Fibroblast of lung (primary cell): ENCODE measurements at regions not wholly inside any gene's neighbourhood (a gene's known extent, or its start where the extent isn't known, plus 50 kb on each side); places are given as distances from the start of the nearest gene placed in this dataset.
"Not testable (repeated sequence)": the region's sequence is repeated elsewhere in the genome, so short reads cannot be mapped to it uniquely, and the experiment has no call there.

Source experiments
- DNase-seq, 2 donors: peaks; one replicate each; pipeline versions ENCODE4 v3.0.0 to v3.0.0-alpha.2; 2010; ENCODE audit warnings: low read depth in 2 of 2
- H2AFZ ChIP-seq: 2 replicates; pipeline ENCODE4 v1.5.1; 2012; ENCODE audit warnings: low read length, control low read depth, inconsistent platforms
- H3K27ac ChIP-seq: 2 replicates; pipeline ENCODE4 v1.5.1; 2011; ENCODE audit warnings: low read length, control low read depth; ENCODE audit not compliant: insufficient read depth
- H3K27me3 ChIP-seq: 2 replicates; pipeline ENCODE4 v1.5.1; 2011; ENCODE audit warnings: mild to moderate bottlenecking, low read length; ENCODE audit not compliant: control insufficient read depth, insufficient read depth
- H3K36me3 ChIP-seq: 2 replicates; pipeline ENCODE4 v1.5.1; 2011; ENCODE audit warnings: low read length; ENCODE audit not compliant: control insufficient read depth, insufficient read depth
- H3K4me1 ChIP-seq: 2 replicates; pipeline ENCODE4 v1.5.1; 2011; ENCODE audit warnings: low read length; ENCODE audit not compliant: control insufficient read depth, insufficient read depth; ENCODE audit errors: extremely low read depth
- H3K4me2 ChIP-seq: 2 replicates; pipeline ENCODE4 v1.5.1; 2011; ENCODE audit warnings: low read length, control low read depth; ENCODE audit not compliant: insufficient read depth; ENCODE audit errors: extremely low read depth
- H3K4me3 ChIP-seq, 4 experiments: fragments of 200-600 bp in 1 of 4; sonication (generic) in 1 of 4; replicated peaks in 1 of 4; 2 replicates each; pipeline ENCODE4 v1.5.1; 2011 to 2016; ENCODE audit warnings: low read length in 4 of 4, low read depth in 3 of 4, mild to moderate bottlenecking in 3 of 4, control low read depth in 2 of 4, inconsistent platforms in 1 of 4, mixed read lengths in 1 of 4; ENCODE audit not compliant: insufficient read depth in 1 of 4; ENCODE audit errors: control extremely low read depth in 1 of 4
- H3K79me2 ChIP-seq: 2 replicates; pipeline ENCODE4 v1.5.1; 2012; ENCODE audit warnings: mild to moderate bottlenecking, low read length, inconsistent platforms; ENCODE audit not compliant: control insufficient read depth, insufficient read depth
- H3K9ac ChIP-seq: 2 replicates; pipeline ENCODE4 v1.5.1; 2011; ENCODE audit warnings: mild to moderate bottlenecking, low read length, control low read depth; ENCODE audit not compliant: insufficient read depth
- H3K9me3 ChIP-seq: 2 replicates; pipeline ENCODE4 v1.5.1; 2012; ENCODE audit warnings: low read depth, low read length; ENCODE audit not compliant: control insufficient read depth, insufficient read depth
- H4K20me1 ChIP-seq: 2 replicates; pipeline ENCODE4 v1.5.1; 2011; ENCODE audit warnings: low read length; ENCODE audit not compliant: control insufficient read depth, insufficient read depth; ENCODE audit errors: extremely low read depth
- CTCF ChIP-seq, 2 donors: IDR thresholded peaks in 1 of 2; conservative IDR thresholded peaks in 1 of 2; 1 replicate in 1 of 2; 2 replicates in 1 of 2; pipeline ENCODE4 v1.5.1; 2011 to 2012; ENCODE audit warnings: low read length in 2 of 2, control low read depth in 1 of 2, inconsistent platforms in 1 of 2, low read depth in 1 of 2, mild to moderate bottlenecking in 1 of 2
- EZH2 ChIP-seq: IDR thresholded peaks from 2 replicates; pipeline ENCODE4 v1.5.1; 2012; ENCODE audit warnings: low read length, control low read depth, mild to moderate bottlenecking; ENCODE audit errors: missing control alignments

- no peak overlapping the region for H3K4me3 ChIP-seq
- H3K36me3 ChIP-seq = no peaks in the 10 kb centered on the region
- H3K9ac ChIP-seq = no peak overlapping the region
- no peaks in the 10 kb centered on the region for H3K79me2 ChIP-seq
- H3K9me3 ChIP-seq = no peaks in the 10 kb centered on the region
- H3K4me2 ChIP-seq = no peak overlapping the region
- no peaks in the 10 kb centered on the region for H3K4me1 ChIP-seq
- no peaks in the 10 kb centered on the region for H4K20me1 ChIP-seq
- TF ChIP-seq CTCF (conservative IDR thresholded peaks at IDR 0.05 in 1 of 2, IDR thresholded peaks at IDR 0.05 in 1 of 2; ENCODE audit: low read depth in 1 of 2, low read length in 2 of 2) (no peak), EZH2 (no peak)
- H2AFZ ChIP-seq = no peak overlapping the region
- no peak overlapping the region for H3K27ac ChIP-seq
- no peaks in the 10 kb centered on the region for H3K27me3 ChIP-seq
- no peak for DNase-seq
Observed at GRCh38 chrX:1103360-1103759, 109.1 kb downstream of the CRLF2 start.

GRCh38 chrX:1102786-1103185, 109.7 kb downstream of the CRLF2 start:
- H3K4me1 ChIP-seq = no peaks in the 10 kb centered on the region
- no peak overlapping the region for H2AFZ ChIP-seq
- H4K20me1 ChIP-seq = no peaks in the 10 kb centered on the region
- no peaks in the 10 kb centered on the region for H3K79me2 ChIP-seq
- no peak for TF ChIP-seq EZH2
- TF ChIP-seq CTCF (conservative IDR thresholded peaks at IDR 0.05 in 1 of 2, IDR thresholded peaks at IDR 0.05 in 1 of 2; ENCODE audit: low read depth in 1 of 2, low read length in 2 of 2) = no peak
- H3K27ac ChIP-seq = no peak overlapping the region
- H3K9me3 ChIP-seq = no peaks in the 10 kb centered on the region
- DNase-seq = no peak
- H3K36me3 ChIP-seq = no peaks in the 10 kb centered on the region
- H3K4me2 ChIP-seq = no peak overlapping the region
- H3K4me3 ChIP-seq = no peak overlapping the region
- H3K27me3 ChIP-seq = no peaks in the 10 kb centered on the region
- H3K9ac ChIP-seq = no peak overlapping the region

GRCh38 chrX:1102221-1102620, 110.2 kb downstream of the CRLF2 start:
- not testable (repeated sequence) for H3K9ac ChIP-seq, H2AFZ ChIP-seq, H3K4me1 ChIP-seq, H3K4me2 ChIP-seq, H3K9me3 ChIP-seq, H3K79me2 ChIP-seq, H3K4me3 ChIP-seq, H3K36me3 ChIP-seq, H3K27ac ChIP-seq, H3K27me3 ChIP-seq, DNase-seq, H4K20me1 ChIP-seq
